Neural progenitor cell (in vitro differentiated cells): ENCODE measurements at regions not wholly inside any gene's neighbourhood (a gene's known extent, or its start where the extent isn't known, plus 50 kb on each side); places are given as distances from the start of the nearest gene placed in this dataset.
"Not testable (repeated sequence)": the region's sequence is repeated elsewhere in the genome, so short reads cannot be mapped to it uniquely, and the experiment has no call there.

Experiments
- DNase-seq: peaks from one replicate; pipeline ENCODE4 v3.0.0-alpha.2; 2016; ENCODE audit warnings: low spot score
- H2AFZ ChIP-seq: fragments of 200-600 bp; sonication (generic); replicated peaks from 2 replicates; pipeline ENCODE4 v1.6.1; 2016; ENCODE audit warnings: antibody characterized with exemption
- H3F3A ChIP-seq: fragments of 200-600 bp; sonication (generic); 2 replicates; pipeline ENCODE4 v1.6.1; 2016; ENCODE audit warnings: antibody characterized with exemption, low read depth
- H3K27ac ChIP-seq: fragments of 200-600 bp; sonication (generic); 2 replicates; pipeline ENCODE4 v1.5.1; 2016; ENCODE audit warnings: mild to moderate bottlenecking
- H3K27me3 ChIP-seq: fragments of 200-600 bp; sonication (generic); 2 replicates; pipeline ENCODE4 v1.6.1; 2016; ENCODE audit warnings: mild to moderate bottlenecking, moderate library complexity
- H3K36me3 ChIP-seq: fragments of 200-600 bp; sonication (generic); 2 replicates; pipeline ENCODE4 v1.5.1; 2016
- H3K4me1 ChIP-seq: fragments of 200-600 bp; sonication (generic); 2 replicates; pipeline ENCODE4 v1.6.1; 2016; ENCODE audit warnings: mixed run types
- H3K4me2 ChIP-seq: fragments of 200-600 bp; sonication (generic); 2 replicates; pipeline ENCODE4 v1.6.1; 2016
- H3K4me3 ChIP-seq: fragments of 200-600 bp; sonication (generic); 2 replicates; pipeline ENCODE4 v1.5.1; 2016
- H3K79me2 ChIP-seq: fragments of 200-600 bp; sonication (generic); 2 replicates; pipeline ENCODE4 v1.6.1; 2016; ENCODE audit warnings: low read depth
- H3K9ac ChIP-seq: fragments of 200-600 bp; sonication (generic); 2 replicates; pipeline ENCODE4 v1.6.1; 2016
- H3K9me3 ChIP-seq: fragments of 200-600 bp; sonication (generic); 2 replicates; pipeline ENCODE4 v1.5.1; 2016; ENCODE audit warnings: low read depth
- H4K20me1 ChIP-seq: fragments of 200-600 bp; sonication (generic); 2 replicates; pipeline ENCODE4 v1.6.1; 2016; ENCODE audit warnings: low read depth
- H3K27ac Mint-ChIP-seq: 3 replicates; pipeline ENCODE4 v1.8.0; 2021; ENCODE audit warnings: mixed read lengths
- H3K27me3 Mint-ChIP-seq: 2 replicates; pipeline ENCODE4 v1.8.0; 2022; ENCODE audit warnings: low read depth, mild to moderate bottlenecking, inconsistent platforms, moderate library complexity, mixed read lengths; ENCODE audit not compliant: insufficient read depth
- H3K36me3 Mint-ChIP-seq: 3 replicates; pipeline ENCODE4 v1.8.0; 2021; ENCODE audit warnings: mixed read lengths
- H3K4me1 Mint-ChIP-seq: 3 replicates; pipeline ENCODE4 v1.8.0; 2021; ENCODE audit warnings: mixed read lengths
- H3K4me3 Mint-ChIP-seq: 3 replicates; pipeline ENCODE4 v1.8.0; 2021; ENCODE audit warnings: mild to moderate bottlenecking, moderate library complexity, mixed read lengths
- H3K9me3 Mint-ChIP-seq: 3 replicates; pipeline ENCODE4 v1.8.0; 2020; ENCODE audit warnings: mixed read lengths
- EZH2 ChIP-seq: fragments of 200-600 bp; sonication (generic); IDR thresholded peaks from 2 replicates; pipeline ENCODE4 v1.6.1; 2017; ENCODE audit warnings: antibody characterized with exemption, mild to moderate bottlenecking, moderate library complexity
- EZH2phosphoT487 ChIP-seq: fragments of 200-600 bp; sonication (generic); IDR thresholded peaks from 2 replicates; pipeline ENCODE4 v1.6.1; 2017; ENCODE audit warnings: antibody characterized with exemption
- TF ChIP-seq, protein P1 (sequence below): fragments of 200-600 bp; sonication (generic); IDR thresholded peaks from 2 replicates; pipeline ENCODE4 v1.5.1; 2017; ENCODE audit warnings: antibody characterized with exemption, mild to moderate bottlenecking

DNA sequence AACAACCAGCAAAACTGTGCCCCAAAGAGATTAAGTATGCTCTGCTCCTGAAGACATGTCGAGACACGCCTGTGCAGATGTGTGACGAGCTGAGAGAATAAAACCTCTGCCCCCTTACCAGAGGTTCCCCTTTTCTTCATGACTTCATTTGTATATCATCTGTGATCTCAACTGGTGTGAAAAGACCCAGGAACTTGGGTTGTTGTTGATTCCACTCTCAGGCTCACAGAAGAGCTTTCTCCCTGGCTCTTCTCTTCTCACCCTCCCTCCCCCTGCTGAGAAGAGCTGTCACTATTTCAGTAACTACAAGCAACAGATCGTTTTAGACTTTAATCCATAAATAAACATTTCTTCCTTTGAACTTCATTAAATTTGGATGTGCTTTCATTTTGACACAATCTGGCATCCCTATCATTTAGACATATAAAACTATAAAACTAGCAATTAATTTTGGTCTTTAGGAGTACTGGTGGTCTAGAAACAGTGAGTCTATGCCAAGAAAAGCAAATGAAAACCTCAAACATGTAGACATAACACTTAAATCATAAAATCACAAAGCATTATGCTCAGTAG, 179.3 kb upstream of the FZD8 start:
- peaks cover 2% of the 10 kb centered on the region for H3K27me3 Mint-ChIP-seq
- Histone ChIP-seq H3K79me2 (no peaks in the 10 kb centered on the region), H3K27me3 (no peaks in the 10 kb centered on the region), H3K9me3 (no peaks in the 10 kb centered on the region), H3F3A (no peaks in the 10 kb centered on the region), H3K27ac (no peak overlapping the region), H3K4me1 (no peaks in the 10 kb centered on the region), H3K4me2 (no peak overlapping the region), H2AFZ (no peak overlapping the region), H4K20me1 (no peaks in the 10 kb centered on the region), H3K36me3 (no peaks in the 10 kb centered on the region), H3K4me3 (no peak overlapping the region), H3K9ac (no peak overlapping the region)
- H3K4me1 Mint-ChIP-seq: peaks cover 5% of the 10 kb centered on the region
- no peaks in the 10 kb centered on the region for H3K9me3 Mint-ChIP-seq
- TF ChIP-seq, protein P1, sequence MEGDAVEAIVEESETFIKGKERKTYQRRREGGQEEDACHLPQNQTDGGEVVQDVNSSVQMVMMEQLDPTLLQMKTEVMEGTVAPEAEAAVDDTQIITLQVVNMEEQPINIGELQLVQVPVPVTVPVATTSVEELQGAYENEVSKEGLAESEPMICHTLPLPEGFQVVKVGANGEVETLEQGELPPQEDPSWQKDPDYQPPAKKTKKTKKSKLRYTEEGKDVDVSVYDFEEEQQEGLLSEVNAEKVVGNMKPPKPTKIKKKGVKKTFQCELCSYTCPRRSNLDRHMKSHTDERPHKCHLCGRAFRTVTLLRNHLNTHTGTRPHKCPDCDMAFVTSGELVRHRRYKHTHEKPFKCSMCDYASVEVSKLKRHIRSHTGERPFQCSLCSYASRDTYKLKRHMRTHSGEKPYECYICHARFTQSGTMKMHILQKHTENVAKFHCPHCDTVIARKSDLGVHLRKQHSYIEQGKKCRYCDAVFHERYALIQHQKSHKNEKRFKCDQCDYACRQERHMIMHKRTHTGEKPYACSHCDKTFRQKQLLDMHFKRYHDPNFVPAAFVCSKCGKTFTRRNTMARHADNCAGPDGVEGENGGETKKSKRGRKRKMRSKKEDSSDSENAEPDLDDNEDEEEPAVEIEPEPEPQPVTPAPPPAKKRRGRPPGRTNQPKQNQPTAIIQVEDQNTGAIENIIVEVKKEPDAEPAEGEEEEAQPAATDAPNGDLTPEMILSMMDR: no peak
- TF ChIP-seq EZH2: no peak
- no peak for TF ChIP-seq EZH2phosphoT487
- H3K4me3 Mint-ChIP-seq: no peak overlapping the region
- no peak for DNase-seq
- peaks cover 2% of the 10 kb centered on the region for H3K36me3 Mint-ChIP-seq
- no peak overlapping the region for H3K27ac Mint-ChIP-seq

- H3K9ac ChIP-seq: no peak overlapping the region
- H3K9me3 ChIP-seq: no peaks in the 10 kb centered on the region
- DNase-seq: no peak
- H3K4me1 ChIP-seq: no peaks in the 10 kb centered on the region
- Mint-ChIP-seq H3K4me3 (no peak overlapping the region), H3K9me3 (no peaks in the 10 kb centered on the region), H3K36me3 (peaks cover 2% of the 10 kb centered on the region), H3K4me1 (peaks cover 5% of the 10 kb centered on the region), H3K27me3 (peaks cover 2% of the 10 kb centered on the region), H3K27ac (no peak overlapping the region)
- H3K4me3 ChIP-seq: no peak overlapping the region
- no peak overlapping the region for H3K27ac ChIP-seq
- no peak overlapping the region for H2AFZ ChIP-seq
- H3K4me2 ChIP-seq: no peak overlapping the region
- H3K79me2 ChIP-seq: no peaks in the 10 kb centered on the region
- H3K27me3 ChIP-seq: no peaks in the 10 kb centered on the region
- no peaks in the 10 kb centered on the region for H4K20me1 ChIP-seq
- H3K36me3 ChIP-seq: no peaks in the 10 kb centered on the region
- TF ChIP-seq EZH2: no peak
- TF ChIP-seq, protein P1: no peak
- no peak for TF ChIP-seq EZH2phosphoT487
- H3F3A ChIP-seq: no peaks in the 10 kb centered on the region
These were observed 177.6 kb upstream of the FZD8 start for GRCh38 chr10:35819736-35820135.

DNA sequence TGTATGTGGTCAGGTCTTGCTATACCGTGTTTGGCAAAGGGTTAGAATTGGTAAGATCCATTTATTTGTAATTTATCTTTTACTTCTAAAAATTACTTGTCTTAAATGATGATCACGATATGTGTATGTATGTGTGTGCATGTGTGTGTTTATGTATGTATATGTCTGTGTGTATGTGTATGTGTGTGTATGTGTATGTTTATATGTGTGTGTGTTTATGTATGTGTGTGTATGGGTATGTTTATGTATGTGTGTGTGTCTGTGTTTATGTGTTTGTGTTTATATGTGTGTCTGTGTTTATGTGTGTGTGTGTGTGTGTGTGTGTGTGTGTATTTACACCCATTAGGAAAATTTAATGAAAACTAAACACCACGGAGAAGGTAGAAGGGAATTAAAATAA, 176.9 kb upstream of the FZD8 start:
- no peaks in the 10 kb centered on the region for H3K4me1 ChIP-seq
- TF ChIP-seq EZH2phosphoT487 (no peak), EZH2 (no peak)
- TF ChIP-seq, protein P1: no peak
- H3F3A ChIP-seq: no peaks in the 10 kb centered on the region
- Mint-ChIP-seq H3K4me1 (peaks cover 5% of the 10 kb centered on the region), H3K27ac (no peak overlapping the region), H3K27me3 (peaks cover 2% of the 10 kb centered on the region), H3K4me3 (no peak overlapping the region), H3K36me3 (peaks cover 2% of the 10 kb centered on the region), H3K9me3 (no peaks in the 10 kb centered on the region)
- H3K9me3 ChIP-seq: no peaks in the 10 kb centered on the region
- no peaks in the 10 kb centered on the region for H3K27me3 ChIP-seq
- no peak for DNase-seq
- no peak overlapping the region for H3K9ac ChIP-seq
- H3K36me3 ChIP-seq: no peaks in the 10 kb centered on the region
- no peak overlapping the region for H3K4me3 ChIP-seq
- H2AFZ ChIP-seq: no peak overlapping the region
- H3K79me2 ChIP-seq: no peaks in the 10 kb centered on the region
- no peaks in the 10 kb centered on the region for H4K20me1 ChIP-seq
- H3K27ac ChIP-seq: no peak overlapping the region
- no peak overlapping the region for H3K4me2 ChIP-seq

- H3K4me3 Mint-ChIP-seq, H3K4me1 Mint-ChIP-seq, H3K4me3 ChIP-seq, H3K27ac Mint-ChIP-seq, H3K36me3 Mint-ChIP-seq, H3K27me3 ChIP-seq, H3K9me3 Mint-ChIP-seq, H3K9me3 ChIP-seq, H3K36me3 ChIP-seq, H2AFZ ChIP-seq, H3F3A ChIP-seq, H3K4me2 ChIP-seq, H3K79me2 ChIP-seq, H3K4me1 ChIP-seq, H4K20me1 ChIP-seq, DNase-seq, H3K9ac ChIP-seq, H3K27me3 Mint-ChIP-seq, H3K27ac ChIP-seq: not testable (repeated sequence)
These were observed 175.0 kb upstream of the FZD8 start for GRCh38 chr10:35817109-35817508.
